Large intestine (tissue), 3 donors: ENCODE measurements at regions not wholly inside any gene's neighbourhood (a gene's known extent, or its start where the extent isn't known, plus 50 kb on each side); places are given as distances from the start of the nearest gene placed in this dataset.
A peak's percentile ranks its signal among the peaks of the same experiment; 100 is the strongest.

Source experiments
- DNase-seq, 2 donors: peaks; one replicate each; pipeline versions ENCODE4 v3.0.0 to v3.0.0-alpha.2; 2013
- H3K27ac ChIP-seq: one replicate; pipeline ENCODE4 v1.5.1; 2013; ENCODE audit warnings: low read length
- H3K27me3 ChIP-seq: 2 replicates; pipeline ENCODE4 v1.6.1; 2013; ENCODE audit warnings: low read length; ENCODE audit not compliant: control insufficient read depth, insufficient read depth
- H3K36me3 ChIP-seq: 2 replicates; pipeline ENCODE4 v1.6.1; 2013; ENCODE audit warnings: low read length; ENCODE audit not compliant: control insufficient read depth, insufficient read depth
- H3K4me1 ChIP-seq: one replicate; pipeline ENCODE4 v1.6.1; 2013; ENCODE audit warnings: low read length; ENCODE audit not compliant: control insufficient read depth, insufficient read depth
- H3K4me3 ChIP-seq: one replicate; pipeline ENCODE4 v1.5.1; 2013; ENCODE audit warnings: low read length
- H3K9me3 ChIP-seq: one replicate; pipeline ENCODE4 v1.6.1; 2013; ENCODE audit warnings: mild to moderate bottlenecking, low read depth, low read length, moderate library complexity; ENCODE audit not compliant: control insufficient read depth
- WGBS: methylation state at CpG from one replicate; pipeline ENCODE4 v1.1.5; 2013; ENCODE audit warnings: low lambda C conversion rate; ENCODE audit not compliant: insufficient coverage; 5-methylcytosine and 5-hydroxymethylcytosine counted together

GRCh38 chr3:111351334-111351733 is 190.7 kb upstream of the CD96 start:
- no peak overlapping the region for H3K4me3 ChIP-seq
- no peak for DNase-seq
- WGBS, result no CpG with 5 or more reads among the region's 1 CpG
- H3K9me3 ChIP-seq, result peaks cover 5% of the 10 kb centered on the region
- no peaks in the 10 kb centered on the region for H3K27me3 ChIP-seq
- H3K4me1 ChIP-seq, result no peaks in the 10 kb centered on the region
- no peak overlapping the region for H3K27ac ChIP-seq
- H3K36me3 ChIP-seq, result no peaks in the 10 kb centered on the region

- H3K27ac ChIP-seq, result no peak overlapping the region
- H3K36me3 ChIP-seq, result no peaks in the 10 kb centered on the region
- DNase-seq, result no peak
- no peaks in the 10 kb centered on the region for H3K4me1 ChIP-seq
- no peak overlapping the region for H3K4me3 ChIP-seq
- H3K27me3 ChIP-seq, result no peaks in the 10 kb centered on the region
- no CpG with 5 or more reads among the region's 2 CpGs for WGBS
- peaks cover 5% of the 10 kb centered on the region for H3K9me3 ChIP-seq
Measured at GRCh38 chr3:111352585-111352984, 189.4 kb upstream of the CD96 start.

- no peaks in the 10 kb centered on the region for H3K27me3 ChIP-seq
- no peak for DNase-seq
- H3K36me3 ChIP-seq, result no peaks in the 10 kb centered on the region
- no peaks in the 10 kb centered on the region for H3K9me3 ChIP-seq
- no peaks in the 10 kb centered on the region for H3K4me1 ChIP-seq
- 57% methylated on average over 2 of the region's 4 CpGs for WGBS
- H3K27ac ChIP-seq, result no peak overlapping the region
- H3K4me3 ChIP-seq, result no peak overlapping the region
Measured at GRCh38 chr3:111359261-111360030, 182.6 kb upstream of the CD96 start.

GRCh38 chr3:111362381-111363009 is 179.5 kb upstream of the CD96 start:
- Histone ChIP-seq H3K27me3 (no peaks in the 10 kb centered on the region), H3K27ac (no peak overlapping the region), H3K9me3 (no peaks in the 10 kb centered on the region), H3K4me1 (no peaks in the 10 kb centered on the region), H3K4me3 (no peak overlapping the region), H3K36me3 (no peaks in the 10 kb centered on the region)
- WGBS, result 100% methylated on average over 1 of the region's 1 CpG
- DNase-seq, result no peak

- WGBS, result no CpG with 5 or more reads among the region's 4 CpGs
- Histone ChIP-seq H3K27me3 (no peaks in the 10 kb centered on the region), H3K36me3 (no peaks in the 10 kb centered on the region), H3K4me3 (no peak overlapping the region), H3K27ac (no peak overlapping the region), H3K9me3 (no peaks in the 10 kb centered on the region), H3K4me1 (no peaks in the 10 kb centered on the region)
- no peak for DNase-seq
Measured at GRCh38 chr3:111366515-111366914, 175.5 kb upstream of the CD96 start.

- no peaks in the 10 kb centered on the region for H3K4me1 ChIP-seq
- no peaks in the 10 kb centered on the region for H3K36me3 ChIP-seq
- no peak overlapping the region for H3K4me3 ChIP-seq
- DNase-seq, result no peak
- no peak overlapping the region for H3K27ac ChIP-seq
- H3K27me3 ChIP-seq, result no peaks in the 10 kb centered on the region
- WGBS, result no CpG with 5 or more reads among the region's 1 CpG
- H3K9me3 ChIP-seq, result no peaks in the 10 kb centered on the region
Measured at GRCh38 chr3:111368056-111368455, 173.9 kb upstream of the CD96 start.

GRCh38 chr3:111369958-111370357 is 172.0 kb upstream of the CD96 start:
- Histone ChIP-seq H3K27me3 (no peaks in the 10 kb centered on the region), H3K27ac (no peak overlapping the region), H3K4me3 (no peak overlapping the region), H3K9me3 (no peaks in the 10 kb centered on the region), H3K4me1 (no peaks in the 10 kb centered on the region), H3K36me3 (no peaks in the 10 kb centered on the region)
- no peak for DNase-seq

GRCh38 chr3:111373239-111373638 is 168.8 kb upstream of the CD96 start:
- Histone ChIP-seq H3K27me3 (no peaks in the 10 kb centered on the region), H3K36me3 (no peaks in the 10 kb centered on the region), H3K9me3 (no peaks in the 10 kb centered on the region), H3K27ac (no peak overlapping the region), H3K4me3 (no peak overlapping the region), H3K4me1 (no peaks in the 10 kb centered on the region)
- no peak for DNase-seq
- WGBS, result no CpG with 5 or more reads among the region's 3 CpGs

GRCh38 chr3:111373861-111374260 is 168.1 kb upstream of the CD96 start:
- Histone ChIP-seq H3K4me1 (no peaks in the 10 kb centered on the region), H3K27ac (no peak overlapping the region), H3K4me3 (no peak overlapping the region), H3K36me3 (no peaks in the 10 kb centered on the region), H3K9me3 (no peaks in the 10 kb centered on the region), H3K27me3 (no peaks in the 10 kb centered on the region)
- no peak for DNase-seq

- Histone ChIP-seq H3K27ac (no peak overlapping the region), H3K27me3 (no peaks in the 10 kb centered on the region), H3K4me3 (no peak overlapping the region), H3K4me1 (no peaks in the 10 kb centered on the region), H3K36me3 (no peaks in the 10 kb centered on the region), H3K9me3 (no peaks in the 10 kb centered on the region)
- peak in 1 of 2 donors; percentile 4 for DNase-seq
- 80% methylated on average over 1 of the region's 4 CpGs for WGBS
Measured at GRCh38 chr3:111385971-111386495, 156.0 kb upstream of the CD96 start.
